ENCODE measurements at regions not wholly inside any gene's neighbourhood (a gene's known extent, or its start where the extent isn't known, plus 50 kb on each side); places are given as distances from the start of the nearest gene placed in this dataset.
"Not testable (repeated sequence)": the region's sequence is repeated elsewhere in the genome, so short reads cannot be mapped to it uniquely, and the experiment has no call there.

DNA sequence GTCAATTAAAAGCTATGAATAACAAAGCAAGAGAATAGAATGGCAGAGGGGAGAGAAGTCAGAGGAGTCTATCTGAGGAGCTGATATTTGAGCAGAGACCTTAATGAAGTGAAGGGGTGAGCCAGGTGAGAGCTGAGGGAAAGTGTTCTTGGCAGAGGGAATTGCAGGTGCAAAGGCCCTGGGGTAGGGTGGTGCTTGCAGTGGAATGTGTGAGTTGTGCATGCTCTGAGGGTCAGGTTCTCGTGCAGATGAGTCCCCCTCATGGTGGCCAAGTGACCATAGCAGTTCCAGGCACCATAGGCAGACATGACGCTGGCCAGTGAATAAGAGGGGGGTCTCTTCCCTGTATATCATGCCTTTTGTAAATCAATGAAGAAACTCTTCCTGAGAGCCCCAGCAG lies 58.9 kb upstream of the ALX4 start:
- ATAC-seq (ENCODE audit: low FRiP score), result no peak
- DNase-seq (ENCODE audit: low spot score), result no peak

GRCh38 chr11:44371042-44371441 lies 61.1 kb upstream of the ALX4 start:
- DNase-seq (ENCODE audit: low spot score); ATAC-seq (ENCODE audit: low FRiP score): not testable (repeated sequence)

More for the DNA sequence above, 58.9 kb upstream of the ALX4 start:
- no peak for TF ChIP-seq CTCF (IDR thresholded peaks at IDR 0.05)

GRCh38 chr11:44371706-44372105 lies 61.8 kb upstream of the ALX4 start:
- ATAC-seq (ENCODE audit: low FRiP score), result no peak
- DNase-seq (ENCODE audit: low spot score), result no peak
- no peak for TF ChIP-seq CTCF (IDR thresholded peaks at IDR 0.05)

DNA sequence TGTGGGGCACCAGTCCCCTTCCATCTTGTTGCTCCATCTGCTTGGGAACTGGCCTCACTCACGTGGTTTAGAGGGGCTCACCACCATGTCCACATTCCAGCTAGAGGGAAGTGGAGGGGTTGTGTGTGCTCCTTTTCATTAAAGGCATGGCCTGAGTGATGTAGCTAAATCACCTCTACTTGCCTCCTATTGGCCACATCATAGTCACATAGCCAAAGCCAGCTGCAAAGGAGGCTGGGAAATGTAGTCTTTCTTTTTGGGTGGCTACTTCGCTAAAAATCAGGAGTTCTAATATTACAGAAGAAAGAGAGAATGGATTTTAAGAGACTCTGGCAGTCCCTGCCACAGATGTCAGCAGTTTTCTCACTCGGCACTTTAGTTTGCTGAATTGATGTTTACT lies 63.0 kb upstream of the ALX4 start:
- ATAC-seq (ENCODE audit: low FRiP score) (no peak), DNase-seq (ENCODE audit: low spot score) (no peak)
- no peak for TF ChIP-seq CTCF (IDR thresholded peaks at IDR 0.05)

DNA sequence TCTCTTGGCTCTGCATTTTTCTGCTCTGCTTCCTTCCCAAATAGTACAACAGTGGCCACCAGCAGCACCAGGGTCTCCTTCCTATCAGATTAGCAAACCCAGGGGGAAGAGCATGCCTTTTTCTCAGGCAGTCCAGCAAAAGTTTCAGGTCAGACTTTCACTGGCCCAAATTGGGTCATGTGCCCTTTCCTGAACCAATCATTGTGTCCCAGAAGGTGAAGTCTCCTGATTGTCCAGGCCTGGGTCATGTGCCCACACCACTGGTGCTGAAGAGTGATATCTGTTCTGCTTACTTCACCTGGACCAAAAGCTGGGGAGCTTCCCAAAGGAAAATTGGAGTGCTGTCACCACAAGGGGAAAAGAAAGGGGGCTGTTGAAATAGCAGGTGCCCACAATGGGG lies 64.1 kb upstream of the ALX4 start:
- no peak for TF ChIP-seq CTCF (IDR thresholded peaks at IDR 0.05)
- DNase-seq (ENCODE audit: low spot score) (no peak), ATAC-seq (ENCODE audit: low FRiP score) (no peak)

DNA sequence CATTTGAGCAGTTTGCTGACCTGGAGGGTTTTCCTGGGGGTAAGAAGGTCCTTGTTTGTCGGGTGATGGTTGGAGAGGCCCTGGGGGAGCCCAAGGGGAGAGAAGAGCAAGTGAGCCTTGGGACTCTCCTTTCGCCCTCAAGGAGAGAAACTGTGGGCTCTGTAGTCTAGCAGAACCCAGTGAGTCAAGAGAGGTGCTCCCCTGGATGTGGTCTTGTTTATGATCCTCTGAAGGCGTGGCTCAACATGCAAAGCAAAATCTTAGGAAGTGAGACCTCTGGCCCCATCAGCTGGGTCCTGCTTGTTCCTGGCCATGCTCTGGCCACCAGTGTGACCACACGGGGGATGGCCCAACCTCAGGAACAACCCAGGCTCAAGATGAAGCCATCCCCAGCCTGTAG lies 66.5 kb upstream of the ALX4 start:
- TF ChIP-seq CTCF (IDR thresholded peaks at IDR 0.05), result no peak
- no peak for DNase-seq (ENCODE audit: low spot score)
- no peak for ATAC-seq (ENCODE audit: low FRiP score)

GRCh38 chr11:44377121-44377520 lies 67.2 kb upstream of the ALX4 start:
- ATAC-seq (ENCODE audit: low FRiP score), result no peak
- no peak for TF ChIP-seq CTCF (IDR thresholded peaks at IDR 0.05)
- DNase-seq (ENCODE audit: low spot score), result no peak

DNA sequence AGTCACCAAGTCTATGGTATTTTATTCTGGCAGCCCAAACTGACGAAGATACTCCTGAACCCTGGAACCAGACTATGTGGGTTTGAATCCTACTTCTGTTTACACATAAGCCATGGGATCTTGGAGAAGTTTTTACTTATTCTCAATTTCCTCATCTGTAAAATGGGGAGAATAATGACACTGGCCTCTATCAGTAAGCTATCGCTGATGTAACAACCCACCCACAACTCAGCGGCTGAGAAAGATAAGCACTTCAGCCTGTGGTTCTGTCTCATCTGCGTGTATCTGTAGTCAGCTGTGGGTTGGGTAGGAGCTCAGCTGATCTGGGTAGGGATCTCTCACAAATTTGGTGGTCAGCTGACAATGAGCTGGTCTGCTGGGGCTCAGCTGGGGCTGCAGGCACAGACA lies 68.0 kb upstream of the ALX4 start:
- ATAC-seq (ENCODE audit: low FRiP score), result no peak
- no peak for DNase-seq (ENCODE audit: low spot score)
- no peak for TF ChIP-seq CTCF (IDR thresholded peaks at IDR 0.05)

Data from omental fat pad (tissue), 3 donors.